GM13976 (cell line): ENCODE measurements at regions not wholly inside any gene's neighbourhood (a gene's known extent, or its start where the extent isn't known, plus 50 kb on each side); places are given as distances from the start of the nearest gene placed in this dataset.

Experiments
- DNase-seq: peaks from one replicate; pipeline ENCODE4 v3.0.0; 2012; ENCODE audit warnings: low spot score
- CTCF ChIP-seq: IDR thresholded peaks from 2 replicates; pipeline ENCODE4 v1.5.1; 2012; ENCODE audit warnings: borderline replicate concordance, mild to moderate bottlenecking; ENCODE audit not compliant: insufficient read depth; ENCODE audit errors: extremely low read depth, missing control alignments, control extremely low read depth
- in situ Hi-C: fragments of 300-500 bp; cut with MboI; formaldehyde crosslinking; loops from one replicate; pipeline ENCODE4 v1.12.0; 2022; ENCODE audit warnings: low sequenced_read_pairs, mixed read lengths, inconsistent platforms; ENCODE audit not compliant: unreplicated experiment

DNA sequence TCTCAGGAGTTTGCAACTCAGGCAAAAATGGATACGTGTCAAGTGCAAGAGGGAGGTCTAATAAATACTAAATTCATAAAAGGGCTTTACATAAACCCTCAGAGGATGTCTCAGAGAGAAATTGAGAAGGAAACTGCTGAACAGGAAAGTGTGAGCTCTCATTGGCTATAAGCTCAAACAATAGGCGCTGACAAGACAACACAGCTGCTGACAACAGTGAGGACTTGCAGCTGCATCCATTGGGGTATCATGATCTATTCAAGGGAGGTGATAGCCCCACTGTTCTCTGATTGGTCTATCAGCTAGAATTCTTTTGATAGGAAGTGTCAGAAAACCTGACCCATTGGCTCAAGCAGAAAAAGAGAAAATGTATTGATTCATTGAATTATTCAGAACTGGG, 187.2 kb downstream of the CBLN1 start:
- no peak for DNase-seq
- in situ Hi-C loops: no loop called here
- no peak for TF ChIP-seq CTCF

DNA sequence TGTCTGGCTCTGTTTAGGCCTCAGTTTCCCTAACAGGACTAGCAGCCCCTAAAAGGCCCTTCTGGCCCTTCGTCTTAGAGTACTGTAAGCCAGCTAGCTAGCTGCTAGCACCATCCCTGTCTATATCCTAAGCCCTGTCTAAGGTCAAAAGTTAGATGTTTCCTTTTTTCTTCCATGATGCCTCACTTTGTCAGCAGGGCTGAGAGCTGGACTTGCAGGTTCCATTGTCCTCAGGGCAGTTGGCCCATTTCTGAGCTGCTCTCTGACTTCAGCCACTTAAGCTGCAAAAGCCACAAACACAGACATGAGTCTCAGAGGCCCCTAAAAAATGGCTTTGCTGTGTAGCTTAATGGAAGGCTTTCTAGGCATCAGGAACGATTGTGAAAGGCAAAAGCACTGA, 187.7 kb downstream of the CBLN1 start:
- no peak for DNase-seq
- TF ChIP-seq CTCF: no peak
- in situ Hi-C loops: no loop called here

DNA sequence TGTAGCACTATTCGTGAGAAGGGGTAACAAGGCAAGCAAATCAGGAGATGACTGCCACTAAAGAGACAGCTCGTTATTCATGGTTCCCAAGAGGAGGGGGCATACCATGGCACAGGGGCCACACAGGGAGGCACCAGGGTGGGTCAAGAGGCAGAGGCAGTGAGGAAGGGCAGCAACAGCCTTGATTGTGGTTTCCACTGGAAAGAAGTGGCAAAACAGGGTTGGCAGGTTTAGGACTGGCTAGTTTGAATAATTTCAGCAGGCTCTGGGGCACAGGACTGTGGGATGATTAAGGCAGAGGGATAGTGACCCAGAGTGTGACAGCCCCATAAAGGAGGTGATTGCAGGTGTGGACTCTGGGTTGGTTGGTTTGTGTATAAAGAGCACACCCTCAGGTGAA, 188.9 kb downstream of the CBLN1 start:
- no peak for DNase-seq
- in situ Hi-C loops: no loop called here
- TF ChIP-seq CTCF: no peak

- no peak for TF ChIP-seq CTCF
- in situ Hi-C loops: no loop called here
- no peak for DNase-seq
Measured at GRCh38 chr16:49089533-49089932, 192.1 kb downstream of the CBLN1 start.

GRCh38 chr16:49089039-49089438, 192.6 kb downstream of the CBLN1 start:
- no peak for TF ChIP-seq CTCF
- no peak for DNase-seq
- in situ Hi-C loops: no loop called here

DNA sequence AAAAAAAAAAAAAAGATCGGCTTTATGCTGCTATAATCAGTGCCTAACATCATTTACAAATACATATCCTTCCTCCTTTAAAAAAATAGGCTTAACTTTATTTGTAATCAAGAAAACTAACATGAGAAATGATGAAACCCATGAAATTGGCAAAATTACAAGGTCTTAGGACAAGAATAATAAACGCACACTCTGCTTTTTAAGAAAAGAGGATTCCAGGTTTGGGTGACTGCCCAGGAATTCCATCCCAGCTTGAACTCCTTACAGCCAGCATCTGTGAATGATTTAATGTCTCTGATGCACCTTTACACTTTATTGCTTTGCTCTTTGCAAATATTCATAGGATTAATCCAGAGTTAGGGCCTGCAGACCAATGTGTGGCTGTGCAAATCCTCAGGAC, 196.0 kb downstream of the CBLN1 start:
- in situ Hi-C loops: no loop called here
- no peak for DNase-seq
- no peak for TF ChIP-seq CTCF
